OCI-M2 (cell line): ENCODE measurements at regions not wholly inside any gene's neighbourhood (a gene's known extent, or its start where the extent isn't known, plus 50 kb on each side); places are given as distances from the start of the nearest gene placed in this dataset.
"Not testable (repeated sequence)": the region's sequence is repeated elsewhere in the genome, so short reads cannot be mapped to it uniquely, and the experiment has no call there.

Experiments
- DNase-seq: peaks from one replicate; lab custom pipeline; 2025; ENCODE audit not compliant: unreplicated experiment; lab: John Stamatoyannopoulos, UW

DNA sequence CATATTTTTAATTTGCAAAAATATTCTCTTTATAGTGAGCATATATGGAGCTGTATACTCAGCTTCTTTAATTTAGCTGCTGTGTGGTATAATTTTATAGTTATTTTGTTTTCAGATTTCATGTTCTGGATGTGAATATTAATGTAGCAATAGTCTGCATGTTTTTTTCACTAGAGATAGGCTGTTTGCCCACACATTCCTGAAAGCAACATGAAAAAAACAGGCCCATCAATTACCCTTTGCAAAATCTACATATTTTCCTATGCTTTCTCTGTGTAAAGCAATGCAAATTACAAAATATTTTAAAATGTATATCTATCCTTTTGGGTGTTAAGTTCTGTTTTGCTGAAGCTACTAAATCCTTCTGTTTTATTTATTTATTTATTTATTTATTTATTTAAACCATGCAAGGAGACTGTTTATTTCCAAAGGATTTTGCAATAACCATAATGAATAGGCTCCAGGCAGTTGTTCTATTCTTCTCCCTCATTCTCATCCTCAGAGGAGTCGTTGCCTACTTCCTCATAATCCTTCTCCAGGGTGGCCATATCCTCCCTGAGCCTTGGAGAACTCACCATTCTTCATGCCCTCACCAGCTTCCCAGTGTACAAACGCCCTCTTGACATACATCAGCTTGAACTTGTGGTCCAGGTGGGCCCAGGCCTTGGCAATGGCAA lies 277.1 kb downstream of the ANKRD50 start:
- no peak for DNase-seq

GRCh38 chr4:124437853-124438495 lies 274.6 kb downstream of the ANKRD50 start:
- DNase-seq: no peak

GRCh38 chr4:124445071-124445470 lies 267.5 kb downstream of the ANKRD50 start:
- DNase-seq: no peak

DNA sequence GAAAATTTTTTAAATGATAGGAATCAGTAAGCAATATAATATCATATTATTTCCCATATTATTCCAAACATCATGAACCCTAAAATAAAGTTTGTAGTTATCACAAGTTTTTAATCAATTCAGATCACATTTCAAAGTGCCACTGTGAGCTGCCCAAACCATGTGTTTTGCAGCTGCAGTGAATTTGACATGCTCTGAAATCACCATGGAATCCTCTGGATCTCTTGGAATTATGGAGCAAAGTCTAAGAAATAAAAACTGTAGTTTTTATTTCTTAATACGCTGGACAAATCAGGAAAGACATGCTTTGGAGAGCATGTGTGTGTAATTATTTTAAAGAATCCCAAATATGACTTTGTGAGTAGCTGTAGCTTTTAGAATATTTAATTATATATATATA lies 262.7 kb downstream of the ANKRD50 start:
- DNase-seq: no peak

DNA sequence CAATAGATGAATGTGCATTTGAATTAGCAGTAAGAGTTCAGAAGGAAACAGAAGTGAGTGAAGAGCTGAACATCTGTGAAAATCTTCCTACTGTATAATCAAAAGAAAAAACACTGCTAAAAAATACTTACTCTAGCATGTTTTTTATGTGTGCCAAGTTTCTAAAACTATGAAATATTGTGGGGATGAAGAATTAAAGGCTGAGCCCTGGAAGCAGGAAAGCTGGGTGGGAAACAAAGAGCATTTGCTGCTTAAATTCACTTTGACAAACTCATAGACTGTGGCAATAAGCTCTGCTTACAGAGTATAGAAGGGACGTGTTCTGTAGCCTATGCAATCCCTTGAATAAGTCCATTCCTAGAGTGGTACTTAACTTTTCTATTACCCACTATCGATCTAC lies 261.7 kb downstream of the ANKRD50 start:
- DNase-seq: no peak

DNA sequence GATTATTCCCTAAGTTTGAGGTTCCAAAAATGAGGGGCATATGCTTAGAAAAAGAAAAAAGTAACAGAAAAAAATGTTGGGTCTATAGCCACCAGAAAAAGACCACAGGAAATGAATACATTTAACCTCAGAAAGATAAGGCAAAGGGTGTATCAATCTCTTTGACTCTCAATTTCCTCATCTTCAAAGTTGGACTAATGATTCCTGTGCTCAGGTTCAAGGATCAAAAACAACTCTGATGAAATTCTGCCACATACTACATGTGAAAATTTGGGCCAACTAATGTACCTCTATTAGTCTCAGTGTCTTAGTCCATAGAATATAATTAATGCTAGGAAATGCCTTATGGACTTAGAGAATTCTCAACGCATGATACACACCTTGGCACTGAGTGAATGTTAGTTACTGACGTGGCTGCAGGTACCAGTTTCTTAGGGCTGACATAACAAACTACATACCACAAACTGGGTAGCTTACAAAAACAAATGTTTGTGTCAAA lies 257.7 kb downstream of the ANKRD50 start:
- no peak for DNase-seq

- no peak for DNase-seq
Observed at GRCh38 chr4:124455671-124456070, 256.9 kb downstream of the ANKRD50 start.

DNA sequence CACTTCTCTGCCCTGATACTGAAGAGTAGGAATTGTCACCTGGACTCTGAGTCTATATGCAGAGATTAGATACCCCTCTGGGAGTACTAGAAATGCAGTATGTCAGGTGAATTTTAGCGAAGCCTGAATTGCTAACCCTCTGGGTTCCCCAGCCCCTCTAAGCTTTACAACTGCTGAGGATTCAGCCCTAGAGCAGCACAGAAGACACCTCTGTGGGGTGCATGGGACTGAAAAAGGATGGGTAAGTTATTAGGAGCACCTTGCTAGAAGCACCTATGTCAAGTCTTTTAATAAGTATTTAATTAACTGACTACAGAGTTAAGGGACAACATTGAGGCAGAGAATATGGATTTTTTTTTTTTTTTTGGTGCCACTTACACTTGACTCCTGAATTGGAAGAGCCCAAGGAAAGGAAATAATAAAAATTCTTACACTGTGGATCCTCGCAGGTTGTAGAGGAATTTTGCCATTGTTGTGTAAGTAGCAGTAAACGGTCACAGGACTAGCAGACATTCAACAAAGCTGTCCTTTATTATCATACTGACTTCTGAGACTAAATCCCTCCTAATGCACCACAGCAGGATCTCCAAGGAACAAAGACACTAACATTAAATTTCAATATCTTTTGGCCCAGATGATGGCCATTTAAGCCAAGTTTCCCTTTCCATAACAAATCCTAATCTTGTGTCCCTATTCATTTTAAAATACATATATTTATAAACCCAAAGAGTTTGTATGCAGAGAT lies 253.2 kb downstream of the ANKRD50 start:
- DNase-seq: no peak

- DNase-seq: no peak
Observed at GRCh38 chr4:124459941-124460310, 252.6 kb downstream of the ANKRD50 start.

- DNase-seq: not testable (repeated sequence)
Observed at GRCh38 chr4:124461592-124461991, 250.9 kb downstream of the ANKRD50 start.

- no peak for DNase-seq
Observed at GRCh38 chr4:124462954-124463828, 249.3 kb downstream of the ANKRD50 start.

- DNase-seq: no peak
Observed at GRCh38 chr4:124464836-124465235, 247.7 kb downstream of the ANKRD50 start.

- DNase-seq: no peak
Observed at GRCh38 chr4:124468360-124468759, 244.2 kb downstream of the ANKRD50 start.

- DNase-seq: no peak
Observed at GRCh38 chr4:124469981-124470380, 242.6 kb downstream of the ANKRD50 start.

DNA sequence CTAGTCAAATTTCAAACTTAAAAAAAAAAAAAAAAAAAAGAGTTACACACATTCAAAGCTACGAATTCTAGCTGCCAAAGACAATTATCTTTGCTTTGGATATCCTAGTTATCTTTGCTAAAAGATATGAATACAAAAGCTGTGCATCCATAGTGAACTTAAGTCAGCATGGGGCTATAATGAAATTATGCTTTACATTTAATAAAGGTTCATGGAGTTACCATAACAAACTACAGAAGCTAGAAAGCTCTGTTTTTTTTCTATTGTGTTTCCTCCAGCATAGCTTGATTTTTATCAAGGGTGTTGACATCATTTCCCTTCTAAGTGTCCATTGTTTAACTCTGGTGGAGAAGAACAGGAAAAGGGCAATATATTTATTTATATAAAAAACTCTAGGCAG lies 234.1 kb downstream of the ANKRD50 start:
- no peak for DNase-seq

DNA sequence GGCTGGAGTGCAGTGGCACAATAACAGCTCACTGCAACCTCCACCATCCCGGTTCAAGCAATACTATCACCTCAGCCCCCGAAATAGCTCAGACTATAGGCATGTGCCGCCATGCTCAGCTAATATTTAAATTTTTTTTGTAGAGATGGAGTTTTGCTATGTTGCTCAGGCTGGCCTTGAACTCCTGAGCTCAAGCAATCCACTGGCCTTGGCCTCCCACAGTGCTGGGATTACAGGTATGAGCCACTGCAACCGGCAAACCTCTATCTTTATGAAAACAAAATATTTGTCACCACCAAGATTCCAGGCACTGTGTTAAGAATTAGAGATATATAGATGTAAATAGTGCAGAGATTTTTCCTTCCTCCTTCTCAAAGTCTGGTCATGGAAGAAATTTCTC lies 232.5 kb downstream of the ANKRD50 start:
- no peak for DNase-seq

DNA sequence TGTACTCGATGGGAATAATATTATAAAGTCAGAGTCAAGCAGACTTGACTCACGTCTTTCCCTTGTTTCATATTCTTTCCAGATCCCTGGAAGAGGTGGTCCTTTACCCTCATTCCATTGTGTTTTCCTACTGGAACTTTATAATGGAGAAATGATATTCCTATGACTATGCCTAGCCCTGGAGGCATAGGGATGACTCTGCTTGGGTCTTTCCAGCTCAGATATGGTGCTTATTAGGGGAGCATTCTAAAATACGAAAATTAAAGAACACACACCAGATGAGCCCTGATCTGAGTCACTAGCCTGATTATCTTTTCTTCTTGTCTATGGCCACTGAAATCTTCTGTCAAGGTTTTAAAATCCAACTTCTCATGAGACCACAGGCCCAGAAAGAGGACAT lies 231.4 kb downstream of the ANKRD50 start:
- DNase-seq: no peak

DNA sequence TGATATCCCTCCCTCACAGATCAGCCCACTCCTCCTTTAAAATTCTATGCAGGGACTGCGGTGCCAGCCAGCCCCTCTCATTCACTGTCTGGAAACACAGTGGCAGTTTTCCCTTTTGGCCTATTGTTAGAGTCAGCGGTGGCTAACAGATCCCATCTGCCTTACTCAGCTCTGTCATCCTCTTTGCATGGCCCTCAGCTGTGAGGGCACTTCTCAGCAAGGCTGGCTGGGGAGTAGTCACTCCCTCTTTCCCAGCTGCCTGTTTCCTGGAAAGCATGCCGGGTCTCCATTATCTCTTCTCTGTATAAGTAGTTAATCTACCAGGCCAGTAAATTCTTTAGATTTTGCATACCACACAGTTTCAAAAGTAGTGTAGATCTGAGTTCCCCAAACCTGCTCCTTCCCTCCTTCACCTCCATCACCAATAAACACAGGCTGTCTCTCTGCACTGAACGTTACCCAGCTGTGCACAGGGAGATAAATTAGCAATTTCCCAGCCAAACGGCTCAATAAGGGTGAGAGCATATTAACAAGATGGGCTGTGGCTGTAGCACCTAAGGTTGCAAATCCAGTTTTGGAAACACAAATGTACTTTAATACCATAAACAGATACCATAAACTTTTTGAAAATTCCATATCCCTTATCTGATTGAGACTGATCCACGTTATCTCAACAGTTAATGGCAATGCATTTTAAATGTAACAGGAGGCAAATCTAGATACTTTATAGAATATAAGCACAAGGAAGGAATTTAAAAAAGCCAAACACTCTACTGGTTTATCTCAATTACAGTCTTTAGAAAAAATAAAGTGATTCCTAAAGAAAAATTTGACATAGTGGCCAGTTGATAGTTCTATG lies 229.3 kb downstream of the ANKRD50 start:
- no peak for DNase-seq

DNA sequence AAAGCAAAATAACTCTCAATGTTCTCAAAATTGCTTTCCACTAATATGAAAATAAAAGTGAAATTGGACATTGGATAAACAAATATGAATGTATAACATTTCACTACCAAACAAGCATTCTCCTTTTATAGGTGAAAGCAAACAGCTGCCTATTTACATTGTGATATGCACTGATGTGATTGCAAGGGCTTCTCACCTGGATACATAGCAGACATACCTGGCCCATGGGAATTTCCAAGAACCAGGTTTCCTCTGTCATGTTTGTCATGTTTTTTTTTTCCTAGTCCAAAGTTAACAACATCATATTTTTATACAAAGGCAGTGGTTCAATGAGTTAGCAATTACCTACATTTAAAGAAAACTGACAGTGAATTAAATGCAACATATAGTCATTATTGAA lies 228.5 kb downstream of the ANKRD50 start:
- no peak for DNase-seq

GRCh38 chr4:124484940-124485339 lies 227.6 kb downstream of the ANKRD50 start:
- no peak for DNase-seq
